HG02610 (cell line): ENCODE measurements at regions not wholly inside any gene's neighbourhood (a gene's known extent, or its start where the extent isn't known, plus 50 kb on each side); places are given as distances from the start of the nearest gene placed in this dataset.
"Not testable (repeated sequence)": the region's sequence is repeated elsewhere in the genome, so short reads cannot be mapped to it uniquely, and the experiment has no call there.

Experiments
- ATAC-seq: cut with Tn5 transposase; IDR thresholded peaks from one replicate; pipeline ENCODE4 v1.9.1; 2021; ENCODE audit warnings: mild to moderate bottlenecking, moderate library complexity; ENCODE audit not compliant: unreplicated experiment

DNA sequence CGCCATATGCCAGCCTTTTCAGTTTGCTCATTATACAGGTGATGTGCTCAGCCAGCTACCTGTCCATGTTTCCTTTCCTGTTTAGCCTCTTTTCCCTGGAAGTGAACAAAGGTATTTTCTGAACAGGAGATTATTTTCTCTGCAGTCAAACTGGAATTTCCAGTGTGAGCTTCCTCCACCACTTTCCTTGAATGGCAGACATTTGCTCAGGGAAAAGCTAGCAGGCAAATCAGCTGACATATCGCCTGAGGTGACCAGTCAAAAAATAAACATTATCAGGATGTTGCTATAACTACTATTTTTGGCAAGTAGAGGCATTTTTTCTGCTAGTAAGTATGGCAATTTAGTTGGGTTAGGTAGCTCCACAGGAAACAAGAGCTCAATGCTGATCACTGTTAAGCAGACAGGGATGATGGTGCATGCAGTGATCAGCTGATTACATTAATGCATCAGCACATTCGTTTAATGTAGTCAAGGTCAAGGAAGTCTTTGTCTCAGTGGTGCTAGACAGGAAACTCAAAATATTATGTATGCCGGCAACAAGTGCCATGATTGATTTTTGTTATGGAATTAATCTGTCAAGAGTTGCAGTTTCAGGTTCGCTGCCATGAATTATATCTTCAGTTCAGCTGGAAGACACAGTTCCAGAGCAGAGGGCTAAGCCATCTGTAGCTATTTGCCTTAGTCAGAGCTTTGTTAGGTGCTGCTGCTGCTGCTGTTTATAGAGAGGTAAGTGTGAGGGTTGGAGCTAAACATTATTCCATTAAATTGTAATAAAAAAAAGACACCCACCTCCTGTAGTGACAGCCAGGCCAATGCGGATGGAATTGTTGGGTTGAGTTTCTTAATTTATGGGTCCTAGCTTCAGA, 179.7 kb upstream of the ST6GALNAC5 start:
- ATAC-seq: no peak

DNA sequence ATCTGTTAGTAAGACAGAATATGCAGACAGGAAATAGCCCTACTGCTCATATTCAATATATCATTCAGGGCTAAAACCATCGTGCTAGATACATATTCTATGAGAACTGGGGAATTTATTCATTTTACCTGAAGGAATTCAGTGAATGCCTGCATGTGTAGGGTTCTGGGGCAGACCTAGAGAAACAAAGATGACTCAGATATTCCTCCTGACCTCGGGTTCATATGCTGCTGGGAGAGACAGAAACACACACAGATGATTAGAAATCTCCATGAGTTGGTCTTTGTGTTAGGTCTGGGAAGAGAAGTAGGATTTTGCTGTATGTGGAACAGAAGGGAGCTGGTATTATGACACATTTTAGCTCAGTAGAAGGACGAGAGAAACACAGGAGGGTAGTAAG, 176.5 kb upstream of the ST6GALNAC5 start:
- no peak for ATAC-seq

DNA sequence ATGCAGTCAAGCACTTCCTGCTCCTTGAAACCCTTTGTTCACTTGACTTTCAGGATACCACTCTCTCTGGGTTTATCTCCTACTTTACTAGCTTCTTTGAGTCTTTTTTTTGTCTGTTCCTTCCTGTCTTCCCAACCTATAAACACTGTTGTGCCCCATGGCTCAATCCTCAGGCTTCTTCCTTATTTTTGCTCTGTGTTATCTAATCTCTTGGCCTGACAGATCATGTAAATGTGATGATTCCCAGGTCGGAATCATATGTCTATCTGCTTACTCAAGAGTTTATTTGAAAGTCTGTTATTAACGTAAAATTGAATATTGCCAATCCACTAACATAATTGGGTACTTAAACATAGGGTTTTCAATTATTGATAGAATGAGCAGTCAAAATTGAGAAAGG, 171.7 kb upstream of the ST6GALNAC5 start:
- no peak for ATAC-seq

DNA sequence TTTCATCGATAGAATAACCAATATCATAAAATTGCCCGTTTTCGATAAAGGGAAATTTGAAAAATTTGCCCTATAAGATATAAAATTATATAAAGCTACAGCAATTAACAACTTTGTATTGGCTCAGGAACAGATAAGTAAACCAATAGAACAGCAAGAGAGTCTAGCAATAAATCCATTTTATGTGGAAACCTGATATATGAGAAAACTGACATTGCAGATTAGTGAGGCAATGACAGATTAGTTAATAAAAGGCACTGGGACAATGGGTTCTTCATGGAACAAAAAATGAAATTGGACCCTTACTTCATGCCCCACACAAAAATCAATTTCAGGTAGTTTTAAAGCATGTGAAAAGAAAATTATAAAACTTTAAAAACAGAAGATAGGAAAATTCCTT, 169.9 kb upstream of the ST6GALNAC5 start:
- no peak for ATAC-seq

DNA sequence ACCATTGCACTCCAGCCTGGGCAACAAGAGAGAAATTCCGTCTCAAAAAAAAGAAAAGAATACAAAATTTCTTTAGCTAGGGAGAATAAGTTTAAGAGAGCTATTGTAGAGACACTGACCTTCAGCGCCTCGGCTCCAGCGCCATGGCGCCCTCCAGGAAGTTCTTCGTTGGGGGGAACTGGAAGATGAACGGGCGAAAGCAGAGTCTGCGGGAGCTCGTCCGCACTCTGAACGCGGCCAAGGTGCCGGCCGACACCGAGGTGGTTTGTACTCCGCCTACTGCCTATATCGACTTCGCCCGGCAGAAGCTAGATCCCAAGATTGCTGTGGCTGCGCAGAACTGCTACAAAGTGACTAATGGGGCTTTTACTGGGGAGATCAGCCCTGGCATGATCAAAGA, 167.6 kb upstream of the ST6GALNAC5 start:
- not testable (repeated sequence) for ATAC-seq

DNA sequence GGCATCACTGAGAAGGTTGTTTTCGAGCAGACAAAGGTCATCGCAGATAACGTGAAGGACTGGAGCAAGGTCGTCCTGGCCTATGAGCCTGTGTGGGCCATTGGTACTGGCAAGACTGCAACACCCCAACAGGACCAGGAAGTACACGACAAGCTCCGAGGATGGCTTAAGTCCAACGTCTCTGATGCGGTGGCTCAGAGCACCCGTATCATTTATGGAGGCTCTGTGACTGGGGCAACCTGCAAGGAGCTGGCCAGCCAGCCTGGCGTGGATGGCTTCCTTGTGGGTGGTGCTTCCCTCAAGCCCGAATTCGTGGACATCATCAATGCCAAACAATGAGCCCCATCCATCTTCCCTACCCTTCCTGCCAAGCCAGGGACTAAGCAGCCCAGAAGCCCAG, 167.1 kb upstream of the ST6GALNAC5 start:
- ATAC-seq: not testable (repeated sequence)

DNA sequence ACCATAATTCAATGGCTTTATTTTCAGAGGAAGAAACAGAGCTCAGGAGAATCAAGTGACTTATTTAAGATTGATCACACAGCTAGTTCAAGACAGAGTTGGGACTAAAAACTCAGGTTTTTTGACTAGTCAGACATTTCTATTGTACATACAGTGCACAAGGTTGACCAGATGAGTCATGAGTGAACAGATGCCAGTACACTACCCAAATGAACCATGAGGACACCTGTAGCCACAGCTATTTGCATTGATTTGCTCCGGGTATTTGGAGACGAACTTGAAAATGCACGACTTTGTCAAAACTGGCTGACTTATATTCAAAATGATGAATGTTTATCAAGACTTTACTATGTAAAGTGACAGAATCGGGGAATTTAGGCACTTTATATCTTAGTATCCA, 161.7 kb upstream of the ST6GALNAC5 start:
- no peak for ATAC-seq

DNA sequence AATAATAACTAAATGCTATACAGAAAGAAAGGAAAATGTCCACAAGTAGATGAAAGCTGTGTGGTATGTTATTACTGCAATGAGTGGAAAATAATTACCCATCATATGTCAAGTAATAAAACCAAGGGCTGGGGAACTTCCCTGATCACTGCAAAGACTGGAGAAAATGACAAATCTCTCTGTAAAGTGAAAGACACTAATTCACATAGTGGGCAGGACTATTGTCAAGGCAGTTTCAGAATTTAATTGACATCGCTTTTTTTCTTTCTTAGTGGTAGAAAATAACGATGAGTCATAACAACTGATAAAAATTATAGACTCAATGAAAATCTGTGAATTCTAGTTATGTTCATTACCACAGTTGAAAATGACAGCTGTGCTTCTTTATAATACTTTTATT, 153.7 kb upstream of the ST6GALNAC5 start:
- peak; percentile 64 for ATAC-seq

DNA sequence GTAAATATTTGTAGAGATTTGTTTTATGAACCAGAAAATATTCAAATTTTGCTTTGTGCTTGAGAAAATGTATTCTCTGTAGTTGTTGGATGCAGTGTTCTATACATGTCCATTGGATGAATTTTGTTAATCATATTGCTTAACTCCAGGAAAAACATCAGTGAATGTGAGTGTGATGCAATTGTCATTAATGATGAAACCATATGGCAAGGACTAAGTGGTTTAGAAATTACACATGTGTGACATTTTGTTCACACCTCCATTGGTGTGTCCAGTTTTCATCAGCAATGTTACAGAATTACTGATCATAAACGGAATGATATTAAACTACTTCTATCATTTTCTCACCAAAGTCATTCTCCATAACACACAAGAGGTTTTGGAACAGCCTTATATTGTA, 151.8 kb upstream of the ST6GALNAC5 start:
- no peak for ATAC-seq

DNA sequence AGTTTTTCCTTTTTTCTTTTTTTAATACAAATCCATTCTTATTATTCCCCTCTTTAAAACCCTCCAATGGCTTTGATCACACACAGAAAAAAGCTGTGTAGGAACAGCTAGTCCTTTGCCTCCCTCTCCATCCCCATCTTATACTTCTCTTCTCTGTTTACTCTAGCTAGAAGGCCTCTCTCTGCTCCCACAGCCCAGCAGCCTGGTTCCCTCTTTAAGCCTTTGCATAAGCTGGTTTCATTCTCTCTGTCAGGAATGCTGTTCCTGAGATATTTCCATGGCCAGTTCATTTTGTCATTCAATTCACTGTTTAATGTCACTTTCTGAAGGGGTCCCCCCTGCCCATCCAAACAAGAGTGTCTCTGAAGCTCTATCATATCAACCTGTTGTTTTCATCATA, 143.3 kb upstream of the ST6GALNAC5 start:
- no peak for ATAC-seq

DNA sequence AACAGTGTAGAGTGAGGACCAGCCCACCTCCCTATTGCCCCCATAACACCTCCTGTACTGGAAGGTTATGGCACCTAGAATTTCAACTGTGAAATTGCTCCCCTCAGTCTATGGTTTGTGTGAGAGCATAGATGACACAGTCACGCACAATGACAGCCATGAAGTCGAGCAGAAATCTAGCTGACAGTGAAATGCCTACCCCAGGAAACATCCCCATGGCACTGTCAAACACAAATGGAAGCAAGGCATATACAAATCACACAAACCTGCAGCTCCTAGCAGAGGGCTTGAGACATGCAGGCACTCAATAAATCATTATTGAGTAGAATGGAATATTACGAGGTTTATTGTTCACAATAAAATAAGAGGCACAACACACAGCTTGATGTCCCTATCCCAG, 142.5 kb upstream of the ST6GALNAC5 start:
- no peak for ATAC-seq

DNA sequence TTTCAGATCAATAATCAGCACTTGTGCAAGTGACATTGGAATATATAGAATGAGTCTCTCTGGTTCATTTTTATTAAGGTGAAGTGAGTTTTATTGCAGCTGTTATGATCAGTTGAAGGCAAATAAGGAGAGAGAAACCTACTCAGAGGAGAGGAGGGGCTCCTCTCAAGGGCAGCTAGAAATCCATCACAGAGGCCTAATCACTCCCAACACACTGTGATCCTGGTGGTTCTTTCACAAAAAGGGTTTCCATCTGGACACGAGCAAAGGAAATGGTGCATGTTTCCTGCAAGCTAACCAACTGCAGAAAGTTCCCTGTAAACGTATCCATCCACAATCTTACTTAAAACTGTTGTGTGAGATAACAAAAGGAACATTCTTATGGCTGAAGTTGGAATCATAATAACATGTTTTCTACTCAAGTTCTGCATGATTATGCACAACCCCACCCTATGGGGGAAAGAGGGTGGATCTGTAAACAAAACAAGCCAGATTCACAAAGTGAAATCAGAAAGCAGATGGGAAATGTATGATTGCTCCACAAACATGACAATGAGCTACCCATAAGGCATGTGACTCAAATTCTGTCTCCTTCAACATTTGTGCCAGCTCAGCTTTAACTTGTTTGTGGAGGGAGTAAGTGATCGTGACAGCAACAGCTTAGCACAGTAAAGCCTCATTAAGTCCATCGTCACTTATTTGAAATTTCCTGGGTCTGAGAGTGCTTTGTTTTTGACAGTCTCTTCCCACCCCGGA, 141.2 kb upstream of the ST6GALNAC5 start:
- no peak for ATAC-seq

DNA sequence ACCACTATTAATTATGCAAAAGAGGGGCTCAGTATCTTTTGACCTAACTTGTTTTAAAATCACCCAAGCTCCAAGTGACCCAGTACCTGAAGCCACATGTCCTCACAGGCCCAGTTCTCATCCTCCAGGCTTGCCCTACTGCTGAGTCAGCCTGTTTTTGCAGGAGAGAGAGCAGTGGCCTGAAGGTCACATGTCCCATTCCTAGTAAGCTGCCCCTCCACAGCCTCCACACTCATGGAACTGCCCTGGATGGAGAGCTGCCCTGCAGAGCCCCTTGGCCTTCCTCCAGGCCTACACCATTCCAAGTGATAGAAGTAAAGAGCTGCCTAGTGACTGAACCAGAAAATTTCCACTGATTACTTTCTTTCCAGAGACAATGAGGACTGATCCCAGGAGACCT, 139.8 kb upstream of the ST6GALNAC5 start:
- ATAC-seq: no peak

DNA sequence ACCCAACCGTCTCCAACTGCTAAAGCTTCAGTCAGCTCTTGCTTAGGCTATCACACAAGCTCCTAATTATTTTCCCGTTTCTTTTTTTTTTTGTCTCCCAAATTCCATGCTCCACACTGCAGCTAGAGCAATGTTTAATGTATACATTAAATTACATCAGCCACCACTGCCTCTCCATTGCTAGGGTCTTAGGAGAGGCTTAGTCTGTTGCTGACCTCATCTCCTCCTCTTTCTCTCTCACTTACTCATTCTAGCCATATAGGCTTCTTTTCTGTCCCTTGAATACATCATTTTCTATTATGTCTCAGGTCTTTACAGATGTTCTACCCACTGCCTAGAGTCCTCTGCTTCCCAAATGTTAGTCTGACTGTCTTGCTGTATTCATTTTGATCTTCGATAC, 138.1 kb upstream of the ST6GALNAC5 start:
- ATAC-seq: no peak

DNA sequence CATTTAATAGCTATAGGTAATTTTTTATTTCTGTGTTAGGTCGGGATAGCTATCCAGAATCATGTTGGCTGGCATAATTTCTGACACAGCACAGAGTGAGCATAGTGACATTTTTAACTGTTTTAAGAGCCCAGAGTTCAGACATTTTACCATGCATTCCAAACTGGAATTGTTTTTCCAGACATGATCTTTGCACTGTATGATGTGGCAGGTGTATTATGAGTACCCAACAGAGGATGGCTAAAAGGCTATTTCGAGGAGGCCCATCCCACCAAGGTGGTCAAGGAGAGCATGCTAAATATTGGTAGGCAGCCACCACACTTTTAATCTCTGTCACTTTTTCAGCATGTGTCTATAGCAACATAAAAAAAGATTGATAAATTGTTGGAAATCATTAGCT, 137.3 kb upstream of the ST6GALNAC5 start:
- no peak for ATAC-seq

DNA sequence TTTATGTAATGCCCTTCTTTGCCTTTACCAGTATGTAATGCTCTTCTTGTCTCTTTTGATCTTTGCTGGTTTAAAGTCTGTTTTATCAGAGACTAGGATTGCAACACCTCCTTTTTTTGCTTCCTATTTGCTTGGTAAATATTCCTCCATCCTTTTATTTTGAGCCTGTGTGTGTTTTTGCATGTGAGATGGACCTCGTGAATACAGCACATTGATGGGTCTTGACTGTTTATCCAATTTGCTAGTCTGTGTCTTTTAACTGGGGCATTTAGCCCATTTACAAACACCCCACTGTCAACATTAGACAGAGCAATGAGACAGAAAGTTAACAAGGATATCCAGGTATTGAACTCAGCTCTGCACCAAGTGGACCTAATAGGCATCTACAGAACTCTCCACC, 128.9 kb upstream of the ST6GALNAC5 start:
- ATAC-seq: not testable (repeated sequence)

DNA sequence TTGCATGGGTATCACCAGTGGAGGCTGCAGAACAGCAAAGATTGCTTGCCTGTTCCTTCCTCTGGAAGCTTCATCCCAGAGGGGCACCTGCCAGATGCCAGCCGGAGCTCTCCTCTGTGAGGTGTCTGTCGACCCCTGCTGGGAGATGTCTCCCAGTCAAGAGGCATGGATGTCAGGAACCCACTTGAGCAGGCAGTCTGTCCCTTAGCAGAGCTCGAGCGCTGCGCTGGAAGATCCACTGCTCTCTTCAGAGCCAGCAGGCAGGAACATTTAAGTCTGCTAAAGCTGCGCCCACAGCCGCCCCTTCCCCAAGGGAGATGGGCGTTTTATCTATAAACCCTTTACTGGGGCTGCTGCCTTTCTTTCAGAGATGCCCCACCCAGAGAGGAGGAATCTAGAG, 126.3 kb upstream of the ST6GALNAC5 start:
- ATAC-seq: not testable (repeated sequence)

DNA sequence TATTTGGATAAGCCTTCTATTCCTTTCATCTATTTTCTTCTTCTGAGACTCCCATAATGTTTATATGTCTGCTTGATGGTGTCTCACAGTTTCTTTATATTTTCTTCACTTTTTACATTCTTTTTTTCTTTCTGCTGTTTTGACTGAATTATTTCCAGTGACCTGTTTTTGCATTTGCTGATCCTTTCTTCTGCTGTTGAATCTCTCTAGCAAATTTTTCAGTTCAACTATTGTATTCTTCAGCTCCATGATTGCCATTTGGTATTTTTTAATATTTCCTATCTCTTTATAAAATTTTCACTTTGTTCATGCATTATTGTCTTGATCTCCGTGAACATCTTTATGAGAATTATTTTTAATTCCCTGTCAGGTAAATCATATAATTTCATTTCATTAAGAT, 122.3 kb upstream of the ST6GALNAC5 start:
- ATAC-seq: no peak

DNA sequence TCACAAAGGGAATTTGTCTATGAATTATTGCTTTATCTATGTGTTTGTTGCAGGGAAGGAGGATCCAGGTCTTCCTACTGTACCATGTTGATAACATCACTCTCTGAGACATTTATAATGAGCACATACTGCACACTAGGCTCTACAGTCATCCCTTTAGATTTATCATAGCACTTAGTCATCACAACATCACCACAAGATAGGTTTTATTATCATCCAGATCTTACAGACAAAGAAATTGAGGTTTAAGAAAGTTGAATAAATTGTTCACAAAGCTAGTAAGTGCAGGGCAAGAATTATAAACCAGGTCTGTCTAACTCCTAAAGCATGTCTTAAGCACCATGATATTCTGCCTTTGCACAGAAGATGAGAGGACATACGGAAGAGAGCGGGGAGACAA, 121.1 kb upstream of the ST6GALNAC5 start:
- ATAC-seq: no peak

DNA sequence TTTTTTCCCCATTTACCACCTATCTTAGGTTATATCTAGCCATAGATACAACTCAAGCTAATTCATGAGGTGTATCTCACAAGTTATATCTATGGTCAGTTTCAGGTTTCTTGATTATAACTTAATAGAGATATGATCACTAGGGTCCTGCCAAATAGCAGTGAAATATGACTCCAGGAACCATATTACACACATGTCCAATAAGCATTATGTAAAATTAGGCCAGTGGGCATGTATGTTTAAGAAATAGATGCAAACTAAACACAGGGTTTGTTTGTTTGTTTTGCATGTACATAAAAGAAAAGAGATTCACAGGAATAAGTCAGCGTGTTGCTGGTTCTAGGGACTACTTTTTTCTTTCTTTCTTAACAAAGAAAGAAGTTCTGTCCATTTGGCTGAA, 112.5 kb upstream of the ST6GALNAC5 start:
- no peak for ATAC-seq

DNA sequence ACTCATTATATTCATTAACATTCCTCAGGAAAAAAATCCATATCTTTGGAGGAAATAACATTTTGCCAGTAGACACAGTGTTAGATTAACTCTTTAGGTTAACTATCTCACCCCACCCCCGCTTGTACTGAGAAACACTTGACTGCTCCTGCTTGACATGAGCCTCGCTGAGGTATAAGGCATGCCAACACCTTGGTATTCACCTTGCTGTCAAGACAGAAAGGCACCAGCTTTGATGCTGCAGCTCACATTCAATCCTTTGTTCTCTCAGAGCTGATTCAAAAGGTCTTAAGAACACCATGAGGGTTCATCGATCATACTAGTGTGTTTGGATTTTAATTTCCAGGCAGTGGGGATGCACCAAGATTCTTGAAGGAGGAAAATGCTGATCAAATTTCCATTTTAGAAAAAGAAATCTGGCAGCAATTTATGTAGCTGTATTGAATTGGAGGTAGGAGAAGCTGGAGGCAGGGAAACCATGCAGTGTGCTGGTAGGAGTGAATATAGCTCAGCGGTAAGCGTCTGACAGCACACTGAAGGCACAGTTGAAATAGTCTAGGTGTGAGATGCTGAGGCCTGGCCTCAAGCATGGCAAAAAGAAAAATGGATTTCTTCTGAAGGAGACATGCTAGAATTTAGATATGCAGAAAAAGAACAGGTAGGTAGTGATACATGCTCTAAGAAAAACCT, 108.0 kb upstream of the ST6GALNAC5 start:
- no peak for ATAC-seq

DNA sequence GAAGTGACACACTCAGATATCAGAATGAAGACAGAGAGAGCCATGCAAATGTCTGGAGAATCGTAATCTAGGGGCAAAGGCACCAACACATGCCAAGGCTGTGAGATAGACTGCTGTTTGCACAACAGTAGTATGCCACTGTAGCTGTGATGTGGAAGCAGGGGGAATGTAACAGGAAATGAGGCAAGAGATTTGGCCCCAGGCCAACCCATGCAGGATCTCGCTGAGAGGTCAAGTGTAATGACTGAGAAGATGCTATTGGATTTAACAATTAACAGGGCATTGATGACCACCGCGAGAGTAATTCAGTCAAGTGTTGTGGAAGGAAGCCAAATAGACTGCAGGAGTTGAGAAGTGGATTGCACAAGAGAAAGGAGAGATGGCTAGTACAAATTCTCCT, 107.3 kb upstream of the ST6GALNAC5 start:
- ATAC-seq: no peak
